Tibial nerve (tissue), 4 donors: ENCODE measurements at regions not wholly inside any gene's neighbourhood (a gene's known extent, or its start where the extent isn't known, plus 50 kb on each side); places are given as distances from the start of the nearest gene placed in this dataset.

ENCODE experiments used
- DNase-seq, 2 donors: peaks; one replicate each; pipeline ENCODE4 v3.0.0-alpha.2; 2019; ENCODE audit warnings: low spot score in 2 of 2
- H3K27ac ChIP-seq, 4 donors: fragments of 200-600 bp; sonication (generic) in 3 of 4; one replicate each; pipeline ENCODE4 v1.5.1; 2017 to 2019; ENCODE audit warnings: mild to moderate bottlenecking in 1 of 4
- H3K27me3 ChIP-seq, 2 donors: fragments of 200-600 bp; sonication (generic) in 1 of 2; one replicate each; pipeline versions ENCODE4 v1.5.1 to v1.6.0; 2017 to 2019
- H3K36me3 ChIP-seq, 3 donors: fragments of 200-600 bp; sonication (generic); one replicate each; pipeline ENCODE4 v1.5.1; 2018 to 2019
- H3K4me1 ChIP-seq, 4 donors: fragments of 200-600 bp; sonication (generic) in 3 of 4; one replicate each; pipeline ENCODE4 v1.5.1; 2017 to 2019
- H3K4me3 ChIP-seq, 4 donors: fragments of 200-600 bp; sonication (generic) in 3 of 4; one replicate each; pipeline ENCODE4 v1.5.1; 2017 to 2019; ENCODE audit warnings: mild to moderate bottlenecking in 1 of 4, moderate library complexity in 1 of 4
- H3K9me3 ChIP-seq, 4 donors: fragments of 200-600 bp; sonication (generic) in 3 of 4; one replicate each; pipeline ENCODE4 v1.5.1; 2017 to 2019
- EP300 ChIP-seq, 2 donors: sonication (generic); formaldehyde crosslinking; IDR thresholded peaks; one replicate each; pipeline ENCODE4 v1.6.1; 2017; ENCODE audit warnings: antibody characterized with exemption in 2 of 2, mild to moderate bottlenecking in 1 of 2
- POLR2A ChIP-seq, 2 donors: fragments of 450-650 bp; IDR thresholded peaks; one replicate each; pipeline ENCODE4 v1.6.1; 2017; ENCODE audit warnings: antibody characterized with exemption in 2 of 2, mild to moderate bottlenecking in 2 of 2, moderate library complexity in 2 of 2
- WGBS, 2 donors: methylation state at CpG; one replicate each; pipeline ENCODE4 v1.1.5; 2018; 5-methylcytosine and 5-hydroxymethylcytosine counted together
- TF ChIP-seq, protein P1 (sequence below), 5 experiments: fragments of 200-600 bp in 3 of 5; fragments of 450-650 bp in 2 of 5; sonication (generic) in 3 of 5; IDR thresholded peaks; one replicate each; pipeline ENCODE4 v1.5.1; 2016 to 2019; ENCODE audit warnings: antibody characterized with exemption in 5 of 5, mild to moderate bottlenecking in 3 of 5, moderate library complexity in 2 of 5

- Histone ChIP-seq H3K4me3 (no peak overlapping the region), H3K4me1 (no peaks in the 10 kb centered on the region), H3K27me3 (no peaks in the 10 kb centered on the region), H3K36me3 (no peaks in the 10 kb centered on the region), H3K9me3 (no peaks in the 10 kb centered on the region), H3K27ac (no peak overlapping the region)
- no peak for DNase-seq
- WGBS, 2 donors = 91 to 94% methylated on average over 7 of the region's 7 CpGs
- TF ChIP-seq EP300 (IDR thresholded peaks at IDR 0.05) (no peak), POLR2A (IDR thresholded peaks at IDR 0.05) (no peak)
- TF ChIP-seq, protein P1, sequence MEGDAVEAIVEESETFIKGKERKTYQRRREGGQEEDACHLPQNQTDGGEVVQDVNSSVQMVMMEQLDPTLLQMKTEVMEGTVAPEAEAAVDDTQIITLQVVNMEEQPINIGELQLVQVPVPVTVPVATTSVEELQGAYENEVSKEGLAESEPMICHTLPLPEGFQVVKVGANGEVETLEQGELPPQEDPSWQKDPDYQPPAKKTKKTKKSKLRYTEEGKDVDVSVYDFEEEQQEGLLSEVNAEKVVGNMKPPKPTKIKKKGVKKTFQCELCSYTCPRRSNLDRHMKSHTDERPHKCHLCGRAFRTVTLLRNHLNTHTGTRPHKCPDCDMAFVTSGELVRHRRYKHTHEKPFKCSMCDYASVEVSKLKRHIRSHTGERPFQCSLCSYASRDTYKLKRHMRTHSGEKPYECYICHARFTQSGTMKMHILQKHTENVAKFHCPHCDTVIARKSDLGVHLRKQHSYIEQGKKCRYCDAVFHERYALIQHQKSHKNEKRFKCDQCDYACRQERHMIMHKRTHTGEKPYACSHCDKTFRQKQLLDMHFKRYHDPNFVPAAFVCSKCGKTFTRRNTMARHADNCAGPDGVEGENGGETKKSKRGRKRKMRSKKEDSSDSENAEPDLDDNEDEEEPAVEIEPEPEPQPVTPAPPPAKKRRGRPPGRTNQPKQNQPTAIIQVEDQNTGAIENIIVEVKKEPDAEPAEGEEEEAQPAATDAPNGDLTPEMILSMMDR (IDR thresholded peaks at IDR 0.05) = no peak
These were observed 131.7 kb upstream of the AGBL1 start for GRCh38 chr15:85947936-85948335.

GRCh38 chr15:85950101-85950500 lies 129.6 kb upstream of the AGBL1 start:
- TF ChIP-seq EP300 (IDR thresholded peaks at IDR 0.05) = no peak
- TF ChIP-seq, protein P1 (IDR thresholded peaks at IDR 0.05) = no peak
- TF ChIP-seq POLR2A (IDR thresholded peaks at IDR 0.05) = no peak
- 84 to 90% methylated on average over 5 of the region's 5 CpGs for WGBS, 2 donors
- no peak overlapping the region for H3K27ac ChIP-seq

GRCh38 chr15:85954586-85954985 lies 125.1 kb upstream of the AGBL1 start:
- H3K9me3 ChIP-seq = no peaks in the 10 kb centered on the region
- WGBS, 2 donors = 50 to 64% methylated on average over 1 of the region's 1 CpG
- no peak overlapping the region for H3K4me3 ChIP-seq
- TF ChIP-seq, protein P1 (IDR thresholded peaks at IDR 0.05) = no peak
- TF ChIP-seq POLR2A (IDR thresholded peaks at IDR 0.05) (no peak), EP300 (IDR thresholded peaks at IDR 0.05) (no peak)
- H3K4me1 ChIP-seq = no peaks in the 10 kb centered on the region
- DNase-seq = no peak
- no peak overlapping the region for H3K27ac ChIP-seq
- H3K27me3 ChIP-seq = no peaks in the 10 kb centered on the region
- H3K36me3 ChIP-seq = no peaks in the 10 kb centered on the region

More at GRCh38 chr15:85950101-85950500, 129.6 kb upstream of the AGBL1 start:
- no peak overlapping the region for H3K4me3 ChIP-seq
- no peaks in the 10 kb centered on the region for H3K4me1 ChIP-seq
- no peak for DNase-seq
- no peaks in the 10 kb centered on the region for H3K9me3 ChIP-seq
- H3K36me3 ChIP-seq = no peaks in the 10 kb centered on the region
- no peaks in the 10 kb centered on the region for H3K27me3 ChIP-seq

GRCh38 chr15:85955501-85956391 lies 123.9 kb upstream of the AGBL1 start:
- WGBS, 2 donors = 94 to 96% methylated on average over 3 of the region's 3 CpGs
- no peaks in the 10 kb centered on the region for H3K36me3 ChIP-seq
- no peaks in the 10 kb centered on the region for H3K9me3 ChIP-seq
- no peak overlapping the region for H3K4me3 ChIP-seq
- H3K27me3 ChIP-seq = no peaks in the 10 kb centered on the region
- no peak for DNase-seq
- no peak for TF ChIP-seq EP300 (IDR thresholded peaks at IDR 0.05)
- TF ChIP-seq POLR2A (IDR thresholded peaks at IDR 0.05) = no peak
- TF ChIP-seq, protein P1 (IDR thresholded peaks at IDR 0.05) = no peak
- no peaks in the 10 kb centered on the region for H3K4me1 ChIP-seq
- no peak overlapping the region for H3K27ac ChIP-seq

DNA sequence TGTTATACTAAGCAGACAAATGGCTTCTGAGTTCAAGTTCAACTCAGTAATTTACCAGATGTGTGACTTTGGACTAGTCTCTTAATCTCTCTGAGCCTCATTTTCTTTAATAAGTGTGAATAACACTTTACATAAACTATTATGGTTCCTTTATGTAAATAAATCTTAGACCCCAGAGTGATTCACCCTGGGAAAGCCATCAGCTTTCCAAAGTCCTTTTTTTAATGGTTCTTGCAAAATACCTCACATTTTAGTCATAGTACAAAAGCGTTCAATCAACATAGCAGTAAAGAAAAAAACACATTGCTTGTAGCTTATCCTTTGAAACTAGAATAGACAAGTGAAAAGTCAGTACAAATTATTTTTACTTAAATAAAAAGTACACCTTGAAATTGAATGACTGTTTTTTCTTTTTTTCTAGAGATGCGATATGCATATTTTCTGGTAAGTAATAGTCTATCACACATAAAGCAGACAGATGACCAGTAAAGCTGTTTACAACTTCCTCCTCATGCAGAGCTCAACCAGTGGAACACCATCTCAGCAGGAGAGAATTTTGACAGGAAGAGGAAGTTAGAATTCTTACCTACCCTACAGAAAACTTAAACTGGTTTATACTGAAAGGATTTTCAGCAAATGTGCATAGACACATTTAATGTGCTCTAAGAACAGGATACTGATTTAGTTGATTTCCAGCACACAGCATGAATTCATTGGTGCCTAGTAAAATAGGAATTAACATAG lies 123.0 kb upstream of the AGBL1 start:
- no peak for DNase-seq
- H3K27ac ChIP-seq = no peak overlapping the region
- H3K27me3 ChIP-seq = no peaks in the 10 kb centered on the region
- H3K36me3 ChIP-seq = no peaks in the 10 kb centered on the region
- TF ChIP-seq, protein P1 (IDR thresholded peaks at IDR 0.05) = no peak
- TF ChIP-seq EP300 (IDR thresholded peaks at IDR 0.05) (no peak), POLR2A (IDR thresholded peaks at IDR 0.05) (no peak)
- 78 to 80% methylated on average over 2 of the region's 2 CpGs for WGBS, 2 donors
- no peaks in the 10 kb centered on the region for H3K9me3 ChIP-seq
- H3K4me3 ChIP-seq = no peak overlapping the region
- no peaks in the 10 kb centered on the region for H3K4me1 ChIP-seq
